Smooth muscle cell (in vitro differentiated cells): ENCODE measurements at regions not wholly inside any gene's neighbourhood (a gene's known extent, or its start where the extent isn't known, plus 50 kb on each side); places are given as distances from the start of the nearest gene placed in this dataset.

Experiments
- DNase-seq: peaks from one replicate; lab custom pipeline; 2025; ENCODE audit not compliant: unreplicated experiment; lab: John Stamatoyannopoulos, UW
- H2AFZ ChIP-seq: fragments of 200-600 bp; sonication (generic); 2 replicates; pipeline ENCODE4 v1.6.0; 2016; ENCODE audit warnings: antibody characterized with exemption, low read depth, mild to moderate bottlenecking
- H3F3A ChIP-seq: fragments of 200-600 bp; sonication (generic); 2 replicates; pipeline ENCODE4 v1.6.0; 2017; ENCODE audit warnings: antibody characterized with exemption, low read depth
- H3K27ac ChIP-seq: fragments of 200-600 bp; sonication (generic); 2 replicates; pipeline ENCODE4 v1.5.1; 2016; ENCODE audit warnings: low read depth, mild to moderate bottlenecking
- H3K27me3 ChIP-seq: fragments of 200-600 bp; sonication (generic); 2 replicates; pipeline ENCODE4 v1.6.1; 2016; ENCODE audit warnings: low read depth, mild to moderate bottlenecking
- H3K36me3 ChIP-seq: fragments of 200-600 bp; sonication (generic); 2 replicates; pipeline ENCODE4 v1.5.1; 2016; ENCODE audit warnings: low read depth
- H3K4me1 ChIP-seq: fragments of 200-600 bp; sonication (generic); 2 replicates; pipeline ENCODE4 v1.5.1; 2016; ENCODE audit warnings: low read depth
- H3K4me2 ChIP-seq: fragments of 200-600 bp; sonication (generic); 2 replicates; pipeline ENCODE4 v1.6.0; 2016; ENCODE audit warnings: mild to moderate bottlenecking
- H3K4me3 ChIP-seq: fragments of 200-600 bp; sonication (generic); 2 replicates; pipeline ENCODE4 v1.5.1; 2016; ENCODE audit warnings: mild to moderate bottlenecking
- H3K79me2 ChIP-seq: fragments of 200-600 bp; sonication (generic); 2 replicates; pipeline ENCODE4 v1.6.0; 2016; ENCODE audit warnings: low read depth, mild to moderate bottlenecking
- H3K9ac ChIP-seq: fragments of 200-600 bp; sonication (generic); 2 replicates; pipeline ENCODE4 v1.6.0; 2016; ENCODE audit warnings: low read depth
- H3K9me3 ChIP-seq: fragments of 200-600 bp; sonication (generic); replicated peaks from 2 replicates; pipeline ENCODE4 v1.5.1; 2016; ENCODE audit warnings: low read depth
- H4K20me1 ChIP-seq: fragments of 200-600 bp; sonication (generic); 2 replicates; pipeline ENCODE4 v1.6.0; 2016; ENCODE audit warnings: low read depth
- WGBS: methylation state at CpG from one replicate; pipeline ENCODE4 v1.1.7; 2016; ENCODE audit warnings: low lambda C conversion rate; 5-methylcytosine and 5-hydroxymethylcytosine counted together
- TF ChIP-seq, protein P1 (sequence below): fragments of 200-600 bp; sonication (generic); IDR thresholded peaks from 2 replicates; pipeline ENCODE4 v1.5.1; 2017; ENCODE audit warnings: borderline replicate concordance, mild to moderate bottlenecking, antibody characterized with exemption; ENCODE audit not compliant: insufficient read depth, poor library complexity, severe bottlenecking

DNA sequence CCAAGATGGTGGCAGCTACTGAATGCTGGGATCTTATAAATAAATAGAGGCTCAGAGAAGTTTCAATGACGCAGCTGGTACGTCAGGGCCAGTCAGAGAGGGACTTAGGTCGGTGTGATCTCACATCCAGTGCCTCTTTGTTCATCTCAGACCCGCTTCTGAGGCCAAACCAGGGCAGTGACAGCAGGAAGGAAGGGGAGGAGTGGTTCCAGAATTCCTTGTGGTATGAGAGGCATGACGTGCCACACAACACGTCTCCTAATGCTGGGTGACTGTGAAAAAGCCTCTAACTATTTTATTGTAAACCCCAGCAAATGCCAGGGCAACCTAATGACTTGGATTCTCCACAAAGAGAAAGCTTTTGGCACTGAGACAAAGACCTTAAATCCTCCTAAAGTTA lies 423.3 kb downstream of the LPIN1 start:
- H3K79me2 ChIP-seq: no peaks in the 10 kb centered on the region
- WGBS: 17% methylated on average over 6 of the region's 6 CpGs
- no peaks in the 10 kb centered on the region for H3K27me3 ChIP-seq
- TF ChIP-seq, protein P1, sequence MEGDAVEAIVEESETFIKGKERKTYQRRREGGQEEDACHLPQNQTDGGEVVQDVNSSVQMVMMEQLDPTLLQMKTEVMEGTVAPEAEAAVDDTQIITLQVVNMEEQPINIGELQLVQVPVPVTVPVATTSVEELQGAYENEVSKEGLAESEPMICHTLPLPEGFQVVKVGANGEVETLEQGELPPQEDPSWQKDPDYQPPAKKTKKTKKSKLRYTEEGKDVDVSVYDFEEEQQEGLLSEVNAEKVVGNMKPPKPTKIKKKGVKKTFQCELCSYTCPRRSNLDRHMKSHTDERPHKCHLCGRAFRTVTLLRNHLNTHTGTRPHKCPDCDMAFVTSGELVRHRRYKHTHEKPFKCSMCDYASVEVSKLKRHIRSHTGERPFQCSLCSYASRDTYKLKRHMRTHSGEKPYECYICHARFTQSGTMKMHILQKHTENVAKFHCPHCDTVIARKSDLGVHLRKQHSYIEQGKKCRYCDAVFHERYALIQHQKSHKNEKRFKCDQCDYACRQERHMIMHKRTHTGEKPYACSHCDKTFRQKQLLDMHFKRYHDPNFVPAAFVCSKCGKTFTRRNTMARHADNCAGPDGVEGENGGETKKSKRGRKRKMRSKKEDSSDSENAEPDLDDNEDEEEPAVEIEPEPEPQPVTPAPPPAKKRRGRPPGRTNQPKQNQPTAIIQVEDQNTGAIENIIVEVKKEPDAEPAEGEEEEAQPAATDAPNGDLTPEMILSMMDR: no peak
- no peak for DNase-seq
- no peak overlapping the region for H2AFZ ChIP-seq
- no peaks in the 10 kb centered on the region for H4K20me1 ChIP-seq
- H3K9ac ChIP-seq: peak overlapping the region; percentile 57
- no peak overlapping the region for H3K4me3 ChIP-seq
- H3K4me1 ChIP-seq: no peaks in the 10 kb centered on the region
- H3K9me3 ChIP-seq: no peaks in the 10 kb centered on the region
- H3K27ac ChIP-seq: peak overlapping the region; percentile 92
- H3F3A ChIP-seq: peaks cover 6% of the 10 kb centered on the region
- H3K4me2 ChIP-seq: peak overlapping the region; percentile 17
- H3K36me3 ChIP-seq: no peaks in the 10 kb centered on the region

DNA sequence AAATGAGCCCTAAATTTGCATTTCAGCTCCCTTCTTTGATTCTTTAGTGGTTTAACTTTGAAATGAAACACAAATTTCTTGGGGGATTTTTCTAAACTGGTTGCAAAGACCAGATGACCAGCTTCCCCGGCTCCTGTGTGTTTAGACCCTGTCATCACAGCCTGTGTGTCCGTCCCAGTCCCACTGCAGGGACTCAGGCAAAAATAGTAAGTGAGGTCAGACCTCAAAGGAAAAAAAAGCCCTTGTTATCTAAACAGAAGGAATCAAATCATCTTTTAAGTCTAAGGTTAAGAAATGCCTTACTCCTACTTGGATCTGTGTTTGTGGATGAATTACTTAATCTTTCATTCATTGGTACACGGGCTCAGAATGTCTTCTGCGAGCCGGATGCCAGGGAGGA lies 423.7 kb downstream of the LPIN1 start:
- Histone ChIP-seq H3K9ac (peak overlapping the region; percentile 57), H3K4me2 (peak overlapping the region; percentile 17)
- no peak for DNase-seq

DNA sequence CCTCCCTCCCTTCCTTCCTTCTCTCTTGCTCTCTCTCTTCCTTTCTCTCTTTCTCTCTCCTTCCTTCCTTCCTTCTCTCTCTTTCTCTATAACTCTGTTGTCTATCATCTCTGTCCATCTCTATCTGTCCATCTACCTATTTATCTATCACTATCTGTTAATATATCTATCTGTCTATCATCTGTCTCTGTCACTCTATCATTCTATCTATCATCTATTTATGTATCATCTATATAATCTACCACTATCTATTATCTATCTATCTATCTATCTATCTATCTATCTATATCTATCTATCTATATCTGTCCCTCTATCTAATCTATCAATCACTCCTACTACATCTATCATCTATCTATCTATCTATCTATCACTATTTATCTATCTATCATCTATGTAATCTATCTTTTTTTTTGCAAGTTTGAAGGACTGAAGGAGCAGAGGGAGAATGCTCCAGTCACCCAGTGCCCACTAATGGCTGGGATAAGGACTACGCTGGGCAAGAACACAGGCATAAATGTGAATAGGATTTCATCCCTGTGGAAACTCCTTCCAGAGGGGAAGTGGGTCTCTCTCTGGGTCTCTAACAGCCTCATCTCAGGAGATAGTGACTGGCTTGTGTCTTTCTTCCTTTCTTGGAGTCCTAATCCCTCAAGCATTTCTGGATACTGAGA lies 427.0 kb downstream of the LPIN1 start:
- H3K4me2 ChIP-seq: peak overlapping the region; percentile 10
- H3K79me2 ChIP-seq: no peaks in the 10 kb centered on the region
- no peaks in the 10 kb centered on the region for H3K9me3 ChIP-seq
- no peak overlapping the region for H3K27ac ChIP-seq
- no peak overlapping the region for H2AFZ ChIP-seq
- H3F3A ChIP-seq: peaks cover 11% of the 10 kb centered on the region
- WGBS: 92% methylated on average over 1 of the region's 1 CpG
- H3K4me1 ChIP-seq: no peaks in the 10 kb centered on the region
- no peak overlapping the region for H3K4me3 ChIP-seq
- no peaks in the 10 kb centered on the region for H4K20me1 ChIP-seq
- no peak overlapping the region for H3K9ac ChIP-seq
- TF ChIP-seq, protein P1: peak; percentile 13
- H3K27me3 ChIP-seq: no peaks in the 10 kb centered on the region
- no peak for DNase-seq
- no peaks in the 10 kb centered on the region for H3K36me3 ChIP-seq

More for the DNA sequence above, 423.7 kb downstream of the LPIN1 start:
- TF ChIP-seq, protein P1: no peak
- H3K9me3 ChIP-seq: no peaks in the 10 kb centered on the region
- H3K36me3 ChIP-seq: no peaks in the 10 kb centered on the region
- H3K27ac ChIP-seq: peak overlapping the region; percentile 92
- H4K20me1 ChIP-seq: no peaks in the 10 kb centered on the region
- H3F3A ChIP-seq: peaks cover 6% of the 10 kb centered on the region
- H2AFZ ChIP-seq: no peak overlapping the region
- WGBS: 8% methylated on average over 5 of the region's 5 CpGs
- H3K4me1 ChIP-seq: no peaks in the 10 kb centered on the region
- no peak overlapping the region for H3K4me3 ChIP-seq
- no peaks in the 10 kb centered on the region for H3K79me2 ChIP-seq
- H3K27me3 ChIP-seq: no peaks in the 10 kb centered on the region

DNA sequence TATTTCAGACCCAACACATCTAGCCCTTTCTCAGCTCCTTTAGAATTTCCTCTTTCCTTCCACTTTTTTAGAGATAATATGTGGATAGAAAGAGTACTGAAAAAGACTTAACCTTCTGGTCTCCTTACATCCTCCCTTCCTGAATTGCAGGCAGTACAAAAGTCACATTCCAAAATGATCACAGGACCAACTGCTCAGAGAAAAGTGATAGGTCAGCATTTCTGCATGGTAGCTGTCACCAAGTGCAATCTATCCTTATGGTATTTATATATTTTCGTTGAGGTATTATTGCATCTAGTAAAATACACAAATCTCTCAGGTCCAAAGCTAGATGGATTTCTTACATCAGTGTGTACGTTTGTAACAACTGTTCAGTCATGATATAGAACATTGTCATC lies 427.5 kb downstream of the LPIN1 start:
- no peak overlapping the region for H3K4me3 ChIP-seq
- no peaks in the 10 kb centered on the region for H3K4me1 ChIP-seq
- no peak for DNase-seq

More for the DNA sequence above, 427.5 kb downstream of the LPIN1 start:
- WGBS: 94% methylated on average over 2 of the region's 2 CpGs
- H3K4me2 ChIP-seq: peak overlapping the region; percentile 10
- H3K27ac ChIP-seq: no peak overlapping the region
- TF ChIP-seq, protein P1: no peak
- H4K20me1 ChIP-seq: no peaks in the 10 kb centered on the region
- no peaks in the 10 kb centered on the region for H3K9me3 ChIP-seq
- no peaks in the 10 kb centered on the region for H3K27me3 ChIP-seq
- H3K9ac ChIP-seq: no peak overlapping the region
- peaks cover 11% of the 10 kb centered on the region for H3F3A ChIP-seq
- H3K36me3 ChIP-seq: no peaks in the 10 kb centered on the region
- H2AFZ ChIP-seq: no peak overlapping the region
- no peaks in the 10 kb centered on the region for H3K79me2 ChIP-seq
